Kasumi-1 (cell line): ENCODE measurements at regions not wholly inside any gene's neighbourhood (a gene's known extent, or its start where the extent isn't known, plus 50 kb on each side); places are given as distances from the start of the nearest gene placed in this dataset.

Experiments used
- DNase-seq, 2 experiments: peaks; one replicate each; lab custom pipeline; 2025; lab: John Stamatoyannopoulos, UW

DNA sequence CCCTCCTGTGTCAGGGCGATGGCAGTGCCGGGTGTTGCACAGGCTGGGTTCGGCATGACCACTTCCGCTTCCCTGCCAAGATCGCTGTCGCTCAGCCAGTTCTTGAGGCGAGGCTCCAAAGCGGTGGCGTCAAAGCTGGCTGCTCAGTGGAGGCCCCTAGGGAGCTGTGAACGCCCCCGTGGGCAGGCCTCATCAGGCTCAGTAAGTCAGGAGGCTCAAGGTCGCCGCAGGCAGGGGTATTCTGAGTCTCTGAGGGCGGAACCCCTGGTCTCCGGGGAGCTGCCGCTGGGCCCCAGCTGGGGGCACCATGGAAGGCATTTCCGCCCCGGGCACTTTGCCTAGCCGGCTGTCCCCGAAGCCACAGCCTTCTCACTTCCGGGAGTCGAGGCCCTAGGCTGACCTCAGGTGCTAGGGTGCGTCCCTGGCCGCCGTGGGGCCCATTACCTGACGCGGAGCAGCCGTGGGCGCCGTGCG is 210.4 kb downstream of the SOCS6 start:
- no peak for DNase-seq

DNA sequence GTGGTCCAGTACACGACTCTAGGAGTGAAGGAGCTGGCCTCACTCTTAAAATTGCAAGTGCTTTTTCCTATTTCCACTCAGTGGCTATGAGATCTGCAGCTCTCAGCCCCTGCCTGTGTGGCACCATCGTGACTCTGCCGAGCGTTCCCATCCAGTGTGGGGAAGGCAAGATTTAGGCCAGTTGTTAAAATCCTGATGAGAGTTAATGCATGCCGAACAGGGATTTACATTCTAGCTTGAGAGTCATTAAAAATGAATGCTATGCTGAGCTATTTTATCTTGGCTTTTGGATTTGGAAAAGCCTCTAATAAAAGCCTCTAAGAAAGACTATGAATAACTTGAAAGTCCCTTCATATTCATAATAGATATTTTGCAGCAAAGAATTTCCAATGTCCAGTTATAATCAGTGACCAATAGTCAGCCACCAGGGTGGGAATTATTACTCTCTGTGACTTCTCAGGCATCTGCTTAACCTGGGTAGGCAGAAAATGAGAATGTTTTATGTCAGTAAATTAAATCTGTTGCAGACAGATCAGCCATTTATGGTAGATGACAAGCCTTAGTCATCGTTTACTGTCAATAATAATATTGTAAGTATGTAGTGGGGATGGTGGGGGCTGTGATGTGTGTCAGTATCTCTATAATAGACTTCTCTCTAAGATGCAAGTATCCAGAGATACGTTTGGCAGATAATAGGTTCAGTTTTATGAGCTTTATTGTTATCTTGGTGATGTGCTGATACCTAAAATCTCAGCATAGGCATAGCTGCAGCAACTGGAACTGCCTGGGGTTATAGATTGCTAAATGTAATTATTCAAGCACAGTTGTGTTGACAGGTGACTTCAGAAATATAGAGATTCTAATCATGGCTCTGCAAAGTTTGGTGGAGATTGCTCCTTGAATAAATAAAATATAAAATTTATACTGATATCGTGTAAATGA is 207.8 kb downstream of the SOCS6 start:
- DNase-seq, result no peak

- DNase-seq, result no peak
Measured at GRCh38 chr18:70494524-70494923, 205.7 kb downstream of the SOCS6 start.

GRCh38 chr18:70493461-70493860 is 204.6 kb downstream of the SOCS6 start:
- no peak for DNase-seq

- DNase-seq, result peak; percentile 53 to 65
Measured at GRCh38 chr18:70491734-70492348, 203.0 kb downstream of the SOCS6 start.

- DNase-seq, result peak; percentile 78 to 84
Measured at GRCh38 chr18:70489986-70490933, 201.4 kb downstream of the SOCS6 start.

GRCh38 chr18:70489571-70489970 is 200.7 kb downstream of the SOCS6 start:
- no peak for DNase-seq

GRCh38 chr18:70469916-70470315 is 181.1 kb downstream of the SOCS6 start:
- DNase-seq, result peak; percentile 61 to 69

GRCh38 chr18:70468861-70469547 is 180.2 kb downstream of the SOCS6 start:
- no peak for DNase-seq

GRCh38 chr18:70464343-70465114 is 175.7 kb downstream of the SOCS6 start:
- peak; percentile 47 to 69 for DNase-seq

DNA sequence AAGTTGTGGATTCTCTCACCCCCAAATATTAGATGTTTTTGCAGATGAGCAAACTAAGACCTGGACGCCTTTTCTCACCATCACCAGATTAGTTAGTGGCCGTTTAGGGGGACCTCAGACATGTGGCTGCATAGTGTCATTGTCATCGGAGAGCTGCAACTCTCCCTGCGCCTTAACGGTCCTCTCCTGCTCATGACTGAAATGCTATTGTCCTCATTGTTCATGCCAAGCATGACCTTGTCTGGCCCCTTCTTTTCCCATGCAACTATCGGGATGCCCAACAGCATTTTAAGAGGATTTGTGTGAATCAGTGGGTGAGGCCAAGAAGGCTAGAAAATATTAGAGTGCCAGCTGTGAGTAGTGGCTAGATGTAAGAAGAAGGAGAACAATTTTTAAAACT is 174.2 kb downstream of the SOCS6 start:
- DNase-seq, result no peak

- no peak for DNase-seq
Measured at GRCh38 chr18:70462078-70462439, 173.2 kb downstream of the SOCS6 start.

- no peak for DNase-seq
Measured at GRCh38 chr18:70461323-70462077, 172.7 kb downstream of the SOCS6 start.

DNA sequence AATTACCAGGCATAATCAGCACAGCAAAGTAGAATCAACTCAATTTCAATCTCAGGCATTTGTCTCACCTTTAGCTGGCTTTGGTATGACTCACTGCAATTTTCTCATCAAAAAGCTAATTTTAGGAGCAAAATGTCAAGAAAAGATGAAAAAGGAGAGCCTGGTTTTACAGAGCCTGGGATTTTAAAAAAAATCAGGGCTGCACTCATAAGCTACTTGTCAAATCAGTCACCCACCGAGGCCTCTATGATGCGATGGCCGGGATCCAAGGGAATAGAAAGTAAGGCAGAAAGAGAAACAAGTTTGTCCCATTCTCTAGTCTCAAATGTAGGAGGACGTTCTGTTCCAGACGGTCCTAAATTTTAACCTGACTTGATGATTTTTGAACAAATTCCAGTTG is 170.9 kb downstream of the SOCS6 start:
- DNase-seq, result no peak

DNA sequence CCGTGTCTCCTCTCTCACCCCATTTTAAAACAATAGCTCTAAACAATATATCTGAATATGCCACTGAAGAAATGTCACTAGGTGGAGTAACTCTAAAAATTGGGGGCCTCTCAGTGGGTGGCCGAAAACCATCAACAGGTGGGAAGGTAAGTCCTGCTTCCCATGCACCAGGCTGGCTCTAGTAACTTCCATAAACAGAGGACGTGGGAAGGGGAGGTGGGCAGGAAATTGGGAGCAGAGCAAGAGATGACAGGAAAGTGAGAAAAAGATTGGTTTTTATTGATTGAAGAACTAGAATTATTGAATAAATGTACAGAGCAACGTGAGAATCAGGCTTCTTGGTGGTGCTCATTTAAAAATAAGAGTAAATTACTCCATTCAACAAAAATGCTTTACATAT is 170.4 kb downstream of the SOCS6 start:
- no peak for DNase-seq

DNA sequence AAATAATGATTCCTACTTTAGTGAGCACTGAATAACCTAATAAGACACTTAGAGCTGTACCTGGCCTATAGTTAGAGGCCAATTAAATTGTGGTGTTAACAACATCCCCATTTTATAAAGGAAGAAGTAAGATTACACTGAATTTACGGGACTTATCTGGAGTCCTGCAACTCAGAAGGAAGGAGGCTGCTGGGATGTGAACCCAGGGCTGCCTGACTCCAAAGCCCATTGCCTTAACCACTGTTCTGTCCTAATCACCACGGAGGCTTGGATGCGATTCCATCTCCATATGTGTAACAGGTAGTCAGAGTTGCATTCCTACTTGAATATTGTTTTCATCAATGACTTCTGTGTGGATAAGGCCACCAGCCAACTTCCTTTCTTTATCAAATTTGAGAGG is 168.9 kb downstream of the SOCS6 start:
- DNase-seq, result no peak

GRCh38 chr18:70457223-70457622 is 168.4 kb downstream of the SOCS6 start:
- no peak for DNase-seq

GRCh38 chr18:70456376-70456775 is 167.5 kb downstream of the SOCS6 start:
- DNase-seq, result no peak

DNA sequence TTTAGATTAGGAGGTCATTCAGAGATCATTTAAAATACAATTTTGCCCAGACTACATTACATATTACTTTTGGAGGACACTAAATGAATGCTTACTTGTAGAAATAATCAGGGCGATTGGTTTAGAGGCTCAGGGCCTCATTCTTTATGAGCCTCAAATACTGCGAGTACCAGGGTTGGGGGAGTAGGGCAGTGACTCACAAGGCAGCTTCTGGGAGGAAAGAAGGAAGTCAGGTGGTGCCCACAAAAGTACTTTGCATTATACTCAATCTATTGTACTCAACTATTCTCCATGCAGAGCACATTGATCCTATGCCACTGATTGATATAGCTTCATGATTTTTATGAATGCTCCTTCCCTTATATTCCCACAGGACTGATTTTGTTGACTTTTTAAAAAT is 166.9 kb downstream of the SOCS6 start:
- peak; percentile 53 to 57 for DNase-seq

DNA sequence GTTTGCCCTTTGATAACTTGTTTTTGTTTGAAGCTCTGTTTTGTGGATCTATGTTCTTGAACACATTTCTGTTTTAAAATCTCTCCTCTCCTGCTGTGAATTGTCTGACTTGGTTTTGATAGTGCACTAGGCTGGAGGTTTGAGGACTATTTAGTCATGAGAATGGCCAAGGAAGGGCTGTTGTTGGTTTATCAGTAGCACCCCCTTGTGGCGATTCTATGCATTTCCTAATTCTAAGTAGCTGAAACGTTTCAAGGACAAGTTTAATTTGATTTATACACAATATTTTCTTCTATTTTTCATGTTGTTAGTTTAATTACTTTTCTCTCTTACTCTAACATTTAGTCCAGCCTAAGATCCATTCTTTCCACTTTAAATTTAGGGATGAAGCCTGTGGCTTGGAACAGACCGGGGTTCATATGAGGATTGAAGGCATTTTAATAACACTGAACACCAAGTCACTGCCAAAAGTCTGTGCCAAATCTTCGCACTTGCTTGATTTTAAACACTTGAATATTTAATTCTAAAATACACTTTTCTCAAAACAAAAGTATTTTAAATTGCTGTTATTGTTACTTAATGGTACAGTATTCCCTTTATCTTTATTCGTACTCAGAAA is 166.0 kb downstream of the SOCS6 start:
- peak; percentile 70 to 74 for DNase-seq
